Common myeloid progenitor, CD34-positive (primary cell): ENCODE measurements at regions not wholly inside any gene's neighbourhood (a gene's known extent, or its start where the extent isn't known, plus 50 kb on each side); places are given as distances from the start of the nearest gene placed in this dataset.

Source experiments
- CTCF ChIA-PET: fragments of 350-600 bp; sonication (Branson Sonifier 250); formaldehyde crosslinking; loops from one replicate; lab custom pipeline; 2021; ENCODE audit warnings: antibody characterized with exemption; lab: Charles Lee
- POLR2A ChIA-PET: fragments of 350-600 bp; sonication (Branson Sonifier 250); formaldehyde crosslinking; loops from one replicate; lab custom pipeline; 2021; ENCODE audit warnings: antibody characterized with exemption; lab: Charles Lee
- DNase-seq, 3 donors: peaks; one replicate each; pipeline versions ENCODE4 v3.0.0 to v3.0.0-alpha.2; 2013
- H3K27ac ChIP-seq, 2 experiments: 1 replicate in 1 of 2; 2 replicates in 1 of 2; pipeline ENCODE4 v1.7.0; 2013; ENCODE audit warnings: inconsistent platforms in 2 of 2, low read length in 2 of 2, mild to moderate bottlenecking in 2 of 2, low read depth in 1 of 2, moderate library complexity in 1 of 2; ENCODE audit not compliant: severe bottlenecking in 2 of 2, insufficient read depth in 1 of 2, poor library complexity in 1 of 2
- H3K27me3 ChIP-seq, 5 experiments: replicated peaks in 2 of 5; 1 replicate in 3 of 5; 2 replicates in 2 of 5; pipeline versions ENCODE4 v1.6.1 to v1.7.0; 2013; ENCODE audit warnings: low read length in 4 of 5, mild to moderate bottlenecking in 2 of 5, moderate library complexity in 2 of 5, inconsistent platforms in 1 of 5; ENCODE audit not compliant: insufficient read depth in 5 of 5, control insufficient read depth in 4 of 5
- H3K36me3 ChIP-seq, 4 experiments: 1 replicate in 2 of 4; 2 replicates in 2 of 4; pipeline versions ENCODE4 v1.6.1 to v1.7.0; 2013; ENCODE audit warnings: low read length in 3 of 4, control low read depth in 1 of 4, mild to moderate bottlenecking in 1 of 4; ENCODE audit not compliant: control insufficient read depth in 4 of 4, insufficient read depth in 4 of 4
- H3K4me1 ChIP-seq, 4 experiments: 1 replicate in 3 of 4; 2 replicates in 1 of 4; pipeline versions ENCODE4 v1.6.1 to v1.7.1; 2013; ENCODE audit warnings: low read length in 3 of 4, mild to moderate bottlenecking in 3 of 4, control low read depth in 1 of 4, inconsistent platforms in 1 of 4, moderate library complexity in 1 of 4; ENCODE audit not compliant: control insufficient read depth in 4 of 4, insufficient read depth in 4 of 4; ENCODE audit errors: control extremely low read depth in 1 of 4
- H3K4me3 ChIP-seq, 7 experiments: 1 replicate in 4 of 7; 2 replicates in 3 of 7; pipeline versions ENCODE4 v1.5.1 to v1.7.0; 2013; ENCODE audit warnings: mild to moderate bottlenecking in 7 of 7, low read length in 6 of 7, moderate library complexity in 6 of 7, inconsistent platforms in 2 of 7, low read depth in 2 of 7, control low read depth in 1 of 7; ENCODE audit not compliant: insufficient read depth in 4 of 7, control insufficient read depth in 1 of 7; ENCODE audit errors: extremely low read depth in 1 of 7
- H3K9me3 ChIP-seq, 5 experiments: 1 replicate in 4 of 5; 2 replicates in 1 of 5; pipeline versions ENCODE4 v1.6.1 to v1.7.1; 2013; ENCODE audit warnings: low read length in 4 of 5, mild to moderate bottlenecking in 2 of 5, inconsistent platforms in 1 of 5, low read depth in 1 of 5, moderate library complexity in 1 of 5; ENCODE audit not compliant: control insufficient read depth in 4 of 5, insufficient read depth in 2 of 5; ENCODE audit errors: control extremely low read depth in 1 of 5
- WGBS: methylation state at CpG from one replicate; pipeline ENCODE4 v1.1.5; 2013; ENCODE audit not compliant: insufficient coverage; 5-methylcytosine and 5-hydroxymethylcytosine counted together

DNA sequence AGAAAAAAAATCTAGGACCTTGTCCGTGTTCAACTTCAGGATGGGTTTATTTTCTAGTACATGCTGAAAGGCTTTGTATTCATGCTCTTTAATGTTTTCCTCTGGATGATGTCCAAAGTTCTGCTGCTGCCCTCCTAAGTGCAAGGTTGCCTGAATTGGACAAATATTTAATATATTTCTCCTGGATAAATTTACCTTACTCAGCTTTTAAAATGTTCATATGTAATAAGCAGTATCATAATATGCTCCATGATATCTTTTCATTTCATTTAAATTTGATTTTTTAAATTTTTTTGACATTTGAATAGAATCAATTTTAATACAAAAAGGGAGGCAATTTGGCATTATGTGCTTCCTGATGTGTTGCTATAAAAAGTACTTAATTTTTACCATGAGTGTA is 95.9 kb upstream of the SLC25A13 start:
- no peak overlapping the region for H3K4me3 ChIP-seq

DNA sequence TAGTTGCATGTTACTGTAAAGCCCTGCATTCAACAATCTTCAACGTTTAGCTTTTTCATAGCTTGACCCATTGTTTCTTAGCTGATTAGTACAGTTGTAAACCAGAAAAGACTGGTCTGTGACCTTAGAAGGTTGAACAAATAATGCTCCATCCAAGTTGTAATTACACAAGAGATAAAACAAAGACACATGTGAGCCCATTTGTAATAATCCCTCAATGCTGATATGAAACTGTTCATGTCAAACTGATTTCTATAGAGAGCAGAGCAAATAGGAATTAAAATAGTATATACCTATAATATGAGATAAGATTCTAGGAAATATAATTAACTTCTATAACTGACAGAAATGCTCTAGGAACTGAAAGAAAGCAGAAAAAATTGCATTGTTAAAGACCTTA is 94.7 kb upstream of the SLC25A13 start:
- no peaks in the 10 kb centered on the region for H3K9me3 ChIP-seq
- H3K4me1 ChIP-seq = no peaks in the 10 kb centered on the region
- no peak overlapping the region for H3K27ac ChIP-seq
- H3K36me3 ChIP-seq = no peaks in the 10 kb centered on the region
- H3K27me3 ChIP-seq = peaks cover 0 to 1% (median 0%) of the 10 kb centered on the region in 5 experiments
- ChIA-PET CTCF (interaction anchor here (1.3 kb wide), 1 partner anchor 15 kb away, joined by 4 read pairs; no protein-coding TSS in a partner anchor), POLR2A (interaction anchor here (0.7 kb wide), 1 partner anchor 1011 kb away, joined by 4 read pairs; no protein-coding TSS in a partner anchor)
- 100% methylated on average over 1 of the region's 1 CpG for WGBS
- H3K4me3 ChIP-seq = no peak overlapping the region
- DNase-seq = no peak

More for the DNA sequence above, 95.9 kb upstream of the SLC25A13 start:
- Histone ChIP-seq H3K27ac (no peak overlapping the region), H3K27me3 (peaks cover 0 to 1% (median 0%) of the 10 kb centered on the region in 5 experiments), H3K4me1 (no peaks in the 10 kb centered on the region), H3K36me3 (no peaks in the 10 kb centered on the region), H3K9me3 (no peaks in the 10 kb centered on the region)
- POLR2A ChIA-PET = no interaction called here
- no peak for DNase-seq
- 100% methylated on average over 1 of the region's 1 CpG for whole genome bisulfite sequencing
- CTCF ChIA-PET = no interaction called here

DNA sequence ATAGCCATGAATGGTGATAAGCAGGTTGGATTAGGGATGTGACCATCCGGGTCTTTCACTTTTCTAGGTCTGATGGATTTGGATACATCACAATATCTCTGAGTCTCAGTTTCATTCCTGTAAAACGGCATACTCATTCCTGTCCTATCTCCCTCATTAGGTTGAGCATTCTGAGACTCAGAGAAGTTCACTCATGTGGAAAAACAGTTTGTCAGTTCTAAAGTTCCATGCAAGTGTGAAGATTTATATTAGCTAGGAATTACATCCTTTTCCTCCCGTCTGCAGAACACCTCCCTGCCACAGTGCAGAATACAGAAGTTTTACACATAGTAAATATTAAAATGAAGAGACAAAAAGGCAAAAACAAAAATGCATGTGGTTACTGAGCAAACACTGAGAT is 94.2 kb upstream of the SLC25A13 start:
- Histone ChIP-seq H3K9me3 (no peaks in the 10 kb centered on the region), H3K36me3 (no peaks in the 10 kb centered on the region), H3K4me3 (no peak overlapping the region), H3K4me1 (no peaks in the 10 kb centered on the region), H3K27ac (no peak overlapping the region), H3K27me3 (peaks cover 0 to 1% (median 0%) of the 10 kb centered on the region in 5 experiments)
- no peak for DNase-seq
- no CpG with 5 or more reads among the region's 3 CpGs for WGBS
- ChIA-PET POLR2A (interaction anchor here (0.7 kb wide), 1 partner anchor 1011 kb away, joined by 4 read pairs; no protein-coding TSS in a partner anchor), CTCF (interaction anchor here (1.1 to 1.5 kb wide), 3 partner anchors 11 to 613 kb away, joined by 3 to 5 read pairs (median 4); no protein-coding TSS in a partner anchor)

DNA sequence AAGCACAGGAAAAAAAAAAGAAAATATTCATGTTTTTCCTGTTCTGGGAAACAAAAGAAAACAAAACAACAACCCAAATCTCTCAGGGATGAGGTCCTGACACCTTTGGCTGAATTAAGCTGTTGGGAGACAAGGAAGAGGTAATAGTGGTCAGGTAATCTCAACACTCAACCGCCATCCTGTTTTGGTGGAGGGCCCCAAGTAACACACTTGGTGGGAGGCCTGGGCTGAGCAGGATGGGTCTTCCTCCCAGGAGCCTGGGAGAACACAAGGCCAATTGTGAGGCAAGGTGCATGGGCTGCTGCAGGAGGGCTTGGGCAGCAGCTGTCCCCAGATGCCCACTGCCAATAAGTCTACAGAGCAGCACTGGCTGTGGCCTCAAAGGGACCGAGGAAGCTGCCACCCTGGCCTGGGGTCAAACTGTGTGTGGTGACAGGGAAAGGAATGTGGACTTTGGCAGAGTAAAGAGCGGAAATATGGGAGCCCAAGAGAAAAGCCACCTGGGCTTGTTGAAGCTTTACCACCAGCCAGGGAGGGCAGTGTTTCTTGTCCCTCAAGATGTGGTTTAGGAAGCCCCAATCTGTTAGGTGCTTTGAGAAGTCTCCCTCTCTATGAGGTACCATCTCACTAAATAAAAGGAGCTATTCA is 93.5 kb upstream of the SLC25A13 start:
- H3K36me3 ChIP-seq = no peaks in the 10 kb centered on the region
- H3K9me3 ChIP-seq = no peaks in the 10 kb centered on the region
- POLR2A ChIA-PET = no interaction called here
- H3K4me1 ChIP-seq = no peaks in the 10 kb centered on the region
- WGBS = 100% methylated on average over 3 of the region's 3 CpGs
- H3K27me3 ChIP-seq = peaks cover 0 to 1% (median 0%) of the 10 kb centered on the region in 5 experiments
- H3K4me3 ChIP-seq = no peak overlapping the region
- H3K27ac ChIP-seq = no peak overlapping the region
- CTCF ChIA-PET = interaction anchor here (0.7 to 1.5 kb wide), 4 partner anchors 11 to 614 kb away, joined by 3 to 5 read pairs (median 4); no protein-coding TSS in a partner anchor
- DNase-seq = no peak

DNA sequence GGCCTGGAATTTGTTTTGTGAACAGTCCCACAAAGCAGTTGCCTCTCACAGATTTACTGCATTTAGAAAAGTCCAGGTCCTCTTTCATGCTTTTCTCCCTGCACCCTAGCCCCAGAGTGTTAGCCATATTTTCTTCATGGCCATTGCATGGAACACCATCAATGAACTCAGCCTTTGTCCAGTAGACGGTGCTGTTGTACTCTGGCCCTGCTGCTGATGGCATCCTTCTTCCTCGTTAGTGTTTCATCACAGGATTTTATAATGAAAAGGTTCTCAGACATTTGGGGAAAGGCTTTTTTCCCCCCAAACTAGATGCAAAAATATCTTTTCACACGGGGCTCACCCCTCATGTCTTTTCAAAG is 93.0 kb upstream of the SLC25A13 start:
- DNase-seq = peak; percentile 47 to 79 (median 73)
- Histone ChIP-seq H3K4me3 (no peak overlapping the region), H3K4me1 (no peaks in the 10 kb centered on the region), H3K27me3 (peaks cover 0 to 1% (median 0%) of the 10 kb centered on the region in 5 experiments), H3K36me3 (no peaks in the 10 kb centered on the region), H3K27ac (no peak overlapping the region), H3K9me3 (no peaks in the 10 kb centered on the region)
- WGBS = 0% methylated on average over 1 of the region's 3 CpGs
- ChIA-PET POLR2A (no interaction called here), CTCF (interaction anchor here (0.7 to 1.5 kb wide), 4 partner anchors 12 to 614 kb away, joined by 3 to 5 read pairs (median 4); no protein-coding TSS in a partner anchor)

DNA sequence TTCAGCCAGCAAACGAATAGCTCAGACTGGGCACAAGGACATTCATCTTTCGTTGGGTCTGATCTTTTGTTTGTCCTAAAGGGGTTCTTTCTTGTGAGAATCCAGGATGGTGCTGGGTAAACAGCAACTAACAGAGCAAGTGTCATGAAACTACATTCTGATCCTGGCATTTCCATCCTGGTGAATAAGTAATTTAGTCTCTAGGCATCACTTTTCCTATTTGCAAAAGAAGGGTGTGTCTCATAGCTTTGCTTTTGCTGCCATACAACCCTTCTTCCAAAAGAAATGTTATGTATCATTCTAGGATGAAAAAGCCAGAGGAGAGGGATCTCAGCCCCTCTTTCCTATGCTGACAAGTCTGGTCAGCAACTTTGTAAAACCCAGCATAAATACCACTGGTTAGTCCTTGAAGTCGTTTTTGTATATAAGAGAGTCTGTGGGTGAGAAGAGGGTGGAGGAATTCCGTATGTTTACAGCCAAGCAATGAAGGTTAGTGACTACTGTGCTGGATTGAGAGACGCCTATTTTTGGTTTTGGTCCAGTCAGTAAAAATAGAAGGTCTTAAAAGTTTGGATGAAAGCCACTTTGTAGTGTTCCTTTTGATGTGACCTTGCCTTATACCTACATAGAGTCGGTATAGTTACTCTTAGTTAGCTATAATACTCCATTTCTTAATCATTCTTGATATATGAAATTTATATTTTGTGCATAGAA is 88.4 kb upstream of the SLC25A13 start:
- Histone ChIP-seq H3K4me1 (no peaks in the 10 kb centered on the region), H3K36me3 (no peaks in the 10 kb centered on the region), H3K4me3 (no peak overlapping the region), H3K27ac (no peak overlapping the region), H3K27me3 (no peaks in the 10 kb centered on the region), H3K9me3 (no peaks in the 10 kb centered on the region)
- 90% methylated on average over 4 of the region's 6 CpGs for WGBS
- no peak for DNase-seq
- ChIA-PET CTCF (no interaction called here), POLR2A (no interaction called here)

DNA sequence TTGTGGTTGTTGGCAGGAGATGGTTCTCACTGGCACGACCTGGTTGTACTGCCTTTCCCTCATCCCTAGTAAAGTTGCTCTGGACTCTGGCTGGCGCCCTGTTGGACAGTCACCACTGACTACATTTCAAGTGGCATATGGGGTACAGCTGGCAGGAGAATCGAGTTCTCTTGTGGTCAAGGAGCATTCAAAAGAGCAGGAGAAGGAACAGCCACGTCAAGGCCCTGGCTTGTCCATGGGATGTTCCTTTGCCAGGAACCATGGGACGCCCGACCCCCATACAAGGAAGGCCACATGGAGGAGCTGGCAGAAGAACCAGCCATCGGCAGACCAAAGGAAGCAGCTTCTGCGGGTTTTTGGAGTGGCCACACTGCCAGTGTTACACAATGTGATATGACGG is 87.0 kb upstream of the SLC25A13 start:
- no peaks in the 10 kb centered on the region for H3K27me3 ChIP-seq
- H3K27ac ChIP-seq = no peak overlapping the region
- peaks cover 0 to 1% (median 0%) of the 10 kb centered on the region in 5 experiments for H3K9me3 ChIP-seq
- no peak overlapping the region for H3K4me3 ChIP-seq
- ChIA-PET POLR2A (no interaction called here), CTCF (no interaction called here)
- DNase-seq = no peak
- 100% methylated on average over 8 of the region's 9 CpGs for WGBS
- no peaks in the 10 kb centered on the region for H3K36me3 ChIP-seq
- no peaks in the 10 kb centered on the region for H3K4me1 ChIP-seq
